GM10248 (cell line): ENCODE measurements at regions not wholly inside any gene's neighbourhood (a gene's known extent, or its start where the extent isn't known, plus 50 kb on each side); places are given as distances from the start of the nearest gene placed in this dataset.

ENCODE experiments used
- CTCF ChIA-PET: fragments of 300-600 bp; sonication (Branson Sonifier 250); formaldehyde crosslinking; extraction: SDS; loops from one replicate; lab custom pipeline; 2021; ENCODE audit warnings: antibody characterized with exemption; lab: Yijun Ruan, JAX
- POLR2A ChIA-PET: fragments of 350-650 bp; sonication (Branson Sonifier 250); formaldehyde crosslinking; extraction: SDS; loops from one replicate; lab custom pipeline; 2020; ENCODE audit warnings: antibody characterized with exemption; lab: Yijun Ruan, JAX
- DNase-seq: peaks from one replicate; pipeline ENCODE4 v3.0.0; 2012; ENCODE audit errors: extremely low spot score
- TF ChIP-seq, protein P1 (sequence below): IDR thresholded peaks from 2 replicates; pipeline ENCODE4 v1.5.1; 2012; ENCODE audit warnings: mild to moderate bottlenecking, low read depth; ENCODE audit errors: extremely low read depth, missing control alignments, control extremely low read depth

DNA sequence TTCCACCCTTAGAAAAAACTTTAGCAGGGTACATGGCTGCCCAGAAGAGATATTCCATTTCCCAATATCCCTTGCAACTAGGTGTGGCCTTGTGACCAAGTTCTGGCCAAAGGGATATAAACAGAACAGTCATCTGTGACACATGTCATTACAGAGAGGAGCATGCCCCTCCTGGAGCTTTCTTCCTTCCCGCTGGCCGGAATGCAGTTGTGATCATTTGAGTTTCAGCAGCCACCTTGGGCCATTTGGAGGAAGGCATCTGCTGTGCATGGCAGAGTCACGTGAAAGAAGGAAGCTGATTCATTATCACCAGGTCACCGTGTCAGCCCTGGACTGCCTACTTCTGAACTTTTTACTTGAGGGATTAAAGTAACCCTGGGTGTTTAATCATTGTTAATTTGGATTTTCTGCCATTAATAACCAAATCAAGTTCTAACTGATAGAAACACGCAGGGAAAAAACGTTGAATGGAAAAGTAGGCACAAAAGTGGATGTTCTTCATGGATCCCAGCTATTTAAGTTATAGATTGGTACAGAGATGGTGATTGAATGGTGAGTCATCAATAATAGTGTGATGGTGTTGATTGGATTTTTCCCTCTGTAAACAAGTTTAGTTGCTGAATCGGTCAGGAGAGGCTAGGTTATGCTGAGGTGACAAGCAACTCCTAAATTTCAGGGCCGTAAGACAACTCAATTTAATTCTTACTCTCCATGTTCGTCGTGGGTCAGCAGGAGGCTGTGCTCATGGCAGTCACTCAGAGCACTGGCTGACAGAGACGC lies 80.7 kb upstream of the CCDC167 start:
- CTCF ChIA-PET = interaction anchor here (0.9 to 6.0 kb wide), 3 partner anchors 13 to 95 kb away, joined by 3 to 33 read pairs (median 3); no protein-coding TSS in a partner anchor
- POLR2A ChIA-PET = no interaction called here
- TF ChIP-seq, protein P1, sequence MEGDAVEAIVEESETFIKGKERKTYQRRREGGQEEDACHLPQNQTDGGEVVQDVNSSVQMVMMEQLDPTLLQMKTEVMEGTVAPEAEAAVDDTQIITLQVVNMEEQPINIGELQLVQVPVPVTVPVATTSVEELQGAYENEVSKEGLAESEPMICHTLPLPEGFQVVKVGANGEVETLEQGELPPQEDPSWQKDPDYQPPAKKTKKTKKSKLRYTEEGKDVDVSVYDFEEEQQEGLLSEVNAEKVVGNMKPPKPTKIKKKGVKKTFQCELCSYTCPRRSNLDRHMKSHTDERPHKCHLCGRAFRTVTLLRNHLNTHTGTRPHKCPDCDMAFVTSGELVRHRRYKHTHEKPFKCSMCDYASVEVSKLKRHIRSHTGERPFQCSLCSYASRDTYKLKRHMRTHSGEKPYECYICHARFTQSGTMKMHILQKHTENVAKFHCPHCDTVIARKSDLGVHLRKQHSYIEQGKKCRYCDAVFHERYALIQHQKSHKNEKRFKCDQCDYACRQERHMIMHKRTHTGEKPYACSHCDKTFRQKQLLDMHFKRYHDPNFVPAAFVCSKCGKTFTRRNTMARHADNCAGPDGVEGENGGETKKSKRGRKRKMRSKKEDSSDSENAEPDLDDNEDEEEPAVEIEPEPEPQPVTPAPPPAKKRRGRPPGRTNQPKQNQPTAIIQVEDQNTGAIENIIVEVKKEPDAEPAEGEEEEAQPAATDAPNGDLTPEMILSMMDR = no peak
- DNase-seq = no peak

DNA sequence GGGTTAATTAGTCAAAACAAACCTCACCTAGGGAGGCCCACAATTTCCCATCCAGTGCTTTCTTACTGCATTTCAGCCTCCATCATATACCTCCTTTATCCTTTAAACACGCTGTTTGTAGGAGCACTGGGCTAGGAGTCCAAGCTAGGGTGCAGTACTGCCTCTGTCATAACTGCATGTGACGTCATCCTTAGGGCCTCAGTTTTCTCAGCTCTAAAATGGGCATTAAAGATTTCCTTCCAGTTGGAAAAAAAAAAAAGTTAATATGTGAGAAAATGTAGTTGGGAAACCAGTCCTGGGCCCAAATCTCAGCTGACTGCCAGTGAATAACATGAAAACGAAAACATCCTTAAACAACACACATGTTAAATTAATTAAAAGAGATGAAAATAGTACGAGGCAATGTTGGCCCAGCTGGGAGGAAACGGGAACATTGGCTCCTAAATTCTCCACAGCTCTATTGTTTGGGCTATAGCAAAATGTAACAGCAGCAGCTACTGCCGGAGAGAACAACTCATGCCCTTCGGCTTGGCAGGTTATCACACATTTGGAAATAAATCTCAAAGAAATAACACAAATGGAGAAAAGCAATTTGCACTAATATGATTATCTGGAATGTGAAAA lies 79.9 kb upstream of the CCDC167 start:
- CTCF ChIA-PET = interaction anchor here (0.9 to 6.0 kb wide), 2 partner anchors 13 to 95 kb away, joined by 3 to 33 read pairs; no protein-coding TSS in a partner anchor
- TF ChIP-seq, protein P1 = no peak
- DNase-seq = no peak
- POLR2A ChIA-PET = no interaction called here

DNA sequence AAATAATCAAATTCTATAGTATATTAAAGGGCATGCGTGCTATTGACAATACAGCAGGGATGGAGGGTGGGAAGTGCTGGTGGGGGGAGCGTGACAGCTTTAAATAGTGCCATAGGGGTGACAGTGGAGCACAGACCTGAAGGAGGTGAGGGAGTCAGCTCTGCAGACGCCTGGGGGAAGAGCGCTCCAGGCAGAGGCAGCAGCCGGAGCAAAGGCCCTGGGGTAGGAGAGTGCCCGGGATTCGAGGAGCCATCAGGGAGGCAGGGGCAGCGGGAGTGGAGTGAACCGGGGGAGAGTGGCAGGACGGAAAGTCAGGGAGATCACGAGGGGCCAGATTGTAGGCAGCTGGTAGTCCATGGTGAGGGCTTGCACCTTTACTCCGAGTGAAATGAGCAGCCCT lies 78.4 kb upstream of the CCDC167 start:
- TF ChIP-seq, protein P1 = no peak
- ChIA-PET CTCF (interaction anchor here (1.4 to 6.0 kb wide), 3 partner anchors 9 to 14 kb away, joined by 4 to 33 read pairs (median 7); no protein-coding TSS in a partner anchor), POLR2A (no interaction called here)
- no peak for DNase-seq

DNA sequence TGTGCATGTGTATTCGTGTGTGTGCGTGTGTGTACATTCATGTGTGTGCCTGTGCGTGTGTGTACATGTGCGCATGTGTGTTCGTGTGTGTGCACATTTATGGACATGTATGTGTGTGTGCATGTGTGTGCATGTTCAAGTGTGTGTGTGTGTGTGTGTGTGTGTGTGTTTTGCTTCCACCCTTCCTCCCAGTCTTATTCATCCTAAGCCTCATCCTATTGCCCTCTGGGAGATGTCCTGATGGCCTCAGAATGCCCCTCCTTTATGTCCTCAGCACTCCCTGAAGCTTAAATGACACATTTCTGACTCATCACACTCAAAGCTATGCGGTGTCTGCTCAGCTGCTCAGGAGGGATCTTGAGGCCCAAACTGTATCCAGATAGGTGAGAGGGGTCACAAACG lies 76.6 kb upstream of the CCDC167 start:
- TF ChIP-seq, protein P1 = no peak
- DNase-seq = no peak
- POLR2A ChIA-PET = no interaction called here
- CTCF ChIA-PET = interaction anchor here (1.4 to 6.0 kb wide), 5 partner anchors 9 to 194 kb away, joined by 3 to 33 read pairs (median 5); no protein-coding TSS in a partner anchor

DNA sequence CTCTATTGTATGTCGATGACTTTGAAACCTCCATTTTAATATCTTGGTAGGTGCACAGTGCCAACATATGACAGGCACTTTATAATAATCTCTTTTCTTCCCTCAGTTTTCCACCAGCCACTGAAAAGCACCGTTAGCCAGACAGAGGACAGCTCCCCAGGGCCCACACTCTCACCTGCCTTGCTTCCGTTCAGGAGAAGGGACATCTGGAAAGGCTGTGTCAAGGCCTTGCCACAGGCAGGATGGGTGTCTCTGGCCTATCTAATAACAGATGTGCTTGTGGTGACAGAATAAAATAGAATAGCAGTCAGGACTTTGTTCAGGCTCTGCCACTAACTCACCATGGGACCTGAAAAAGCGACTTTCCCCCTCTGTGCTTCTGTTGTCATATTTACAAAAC lies 75.5 kb upstream of the CCDC167 start:
- ChIA-PET POLR2A (no interaction called here), CTCF (interaction anchor here (1.4 to 6.0 kb wide), 2 partner anchors 8 to 193 kb away, joined by 3 to 33 read pairs; no protein-coding TSS in a partner anchor)
- DNase-seq = no peak
- TF ChIP-seq, protein P1 = no peak

DNA sequence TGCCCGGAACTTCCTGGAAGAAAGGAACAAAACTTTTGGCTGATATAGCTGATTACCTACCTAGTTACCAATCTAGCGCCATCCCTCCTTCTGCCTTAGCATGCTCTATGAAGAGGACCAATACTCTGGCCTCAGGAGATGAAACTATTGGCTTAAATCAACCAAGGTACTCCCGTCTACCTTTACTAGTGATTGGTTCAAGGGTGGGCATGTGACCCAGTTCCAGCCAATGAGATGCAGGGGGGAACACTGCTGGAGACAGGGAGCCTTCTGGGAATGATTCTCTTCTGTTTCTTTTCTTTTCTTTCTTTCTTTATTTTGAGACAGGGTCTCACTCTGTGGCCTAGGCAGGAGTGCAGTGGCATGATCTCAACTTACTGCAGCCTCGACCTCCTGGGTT lies 72.6 kb upstream of the CCDC167 start:
- DNase-seq = no peak
- ChIA-PET POLR2A (no interaction called here), CTCF (interaction anchor here (0.8 to 11.9 kb wide), 5 partner anchors 20 to 81 kb away, joined by 3 to 263 read pairs (median 4); no protein-coding TSS in a partner anchor)
- TF ChIP-seq, protein P1 = no peak
